Inferior parietal cortex (tissue), 1 donor: ENCODE measurements at regions not wholly inside any gene's neighbourhood (a gene's known extent, or its start where the extent isn't known, plus 50 kb on each side); places are given as distances from the start of the nearest gene placed in this dataset.
A peak's percentile ranks its signal among the peaks of the same experiment; 100 is the strongest.

Experiments used
- DNase-seq: peaks from one replicate; pipeline ENCODE4 v3.0.0-alpha.2; 2016; ENCODE audit errors: extremely low spot score

GRCh38 chr18:60445341-60445740 is 72.8 kb upstream of the MC4R start:
- no peak for DNase-seq

GRCh38 chr18:60446821-60447220 is 74.2 kb upstream of the MC4R start:
- DNase-seq, result no peak

GRCh38 chr18:60448487-60449267 is 76.1 kb upstream of the MC4R start:
- DNase-seq, result no peak

GRCh38 chr18:60452421-60452820 is 79.8 kb upstream of the MC4R start:
- DNase-seq, result no peak

- no peak for DNase-seq
Measured at GRCh38 chr18:60466677-60467076, 94.1 kb upstream of the MC4R start.

GRCh38 chr18:60469387-60470100 is 97.0 kb upstream of the MC4R start:
- no peak for DNase-seq

- DNase-seq, result no peak
Measured at GRCh38 chr18:60471652-60472051, 99.1 kb upstream of the MC4R start.

- no peak for DNase-seq
Measured at GRCh38 chr18:60485201-60485600, 112.6 kb upstream of the MC4R start.

GRCh38 chr18:60493066-60493465 is 120.5 kb upstream of the MC4R start:
- DNase-seq, result no peak

- DNase-seq, result no peak
Measured at GRCh38 chr18:60499675-60500074, 127.1 kb upstream of the MC4R start.

- DNase-seq, result no peak
Measured at GRCh38 chr18:60500960-60501359, 128.4 kb upstream of the MC4R start.

GRCh38 chr18:60502591-60502990 is 130.0 kb upstream of the MC4R start:
- no peak for DNase-seq

- no peak for DNase-seq
Measured at GRCh38 chr18:60503199-60503598, 130.6 kb upstream of the MC4R start.

GRCh38 chr18:60506190-60506589 is 133.6 kb upstream of the MC4R start:
- no peak for DNase-seq

GRCh38 chr18:60506682-60507081 is 134.1 kb upstream of the MC4R start:
- DNase-seq, result no peak

GRCh38 chr18:60508108-60508507 is 135.5 kb upstream of the MC4R start:
- no peak for DNase-seq

- no peak for DNase-seq
Measured at GRCh38 chr18:60534538-60534937, 162.0 kb upstream of the MC4R start.

GRCh38 chr18:60537074-60537473 is 164.5 kb upstream of the MC4R start:
- no peak for DNase-seq

- DNase-seq, result no peak
Measured at GRCh38 chr18:60538891-60539290, 166.3 kb upstream of the MC4R start.

- no peak for DNase-seq
Measured at GRCh38 chr18:60541661-60542060, 169.1 kb upstream of the MC4R start.

- DNase-seq, result no peak
Measured at GRCh38 chr18:60543646-60544045, 171.1 kb upstream of the MC4R start.

- DNase-seq, result peak; percentile 91
Measured at GRCh38 chr18:60549338-60549960, 176.9 kb upstream of the MC4R start.

- DNase-seq, result no peak
Measured at GRCh38 chr18:60552948-60553347, 180.4 kb upstream of the MC4R start.
